ENCODE measurements at regions not wholly inside any gene's neighbourhood (a gene's known extent, or its start where the extent isn't known, plus 50 kb on each side); places are given as distances from the start of the nearest gene placed in this dataset.

DNA sequence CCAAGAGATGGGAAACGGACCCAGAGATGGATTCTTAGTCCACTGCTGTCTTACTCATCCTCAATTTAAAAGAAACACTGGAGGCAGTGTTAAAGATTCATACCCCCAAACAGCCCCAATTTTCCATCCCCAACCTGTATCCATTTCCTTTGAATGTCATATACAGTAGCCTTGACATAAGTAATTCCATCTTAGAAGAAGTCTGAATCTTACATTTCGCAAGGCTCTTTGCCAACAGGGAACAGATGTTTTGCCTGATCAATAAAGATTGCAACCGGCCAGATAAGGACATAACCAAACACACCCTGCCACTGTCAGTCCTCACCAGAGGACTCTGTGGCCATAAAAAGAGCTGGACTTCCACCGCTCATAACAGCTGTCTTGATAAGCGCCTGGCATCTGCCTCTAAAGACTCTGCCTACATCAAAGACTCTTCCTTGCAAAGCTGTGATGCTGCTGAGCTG is 59.0 kb upstream of the MED9 start (continued):
- TF ChIP-seq BHLHE40 (IDR thresholded peaks at IDR 0.05; ENCODE audit: low read length) (no peak), MAFK (IDR thresholded peaks at IDR 0.05; ENCODE audit: low read length) (no peak), U2AF1 (optimal IDR thresholded peaks at IDR 0.05; ENCODE audit: low read depth, low read length) (no peak), HMGN3 (IDR thresholded peaks at IDR 0.05; ENCODE audit: borderline replicate concordance, extremely low read depth, insufficient read length, low read depth, low read length) (no peak), BRF1 (IDR thresholded peaks at IDR 0.05; ENCODE audit: borderline replicate concordance, extremely low read depth, insufficient read length) (no peak), POU5F1 (IDR thresholded peaks at IDR 0.05; ENCODE audit: borderline replicate concordance, low read depth, low read length, partially characterized antibody) (no peak), PCBP2 (IDR thresholded peaks at IDR 0.05; ENCODE audit: low read depth, low read length, poor library complexity, severe bottlenecking) (no peak), STAG1 (CRISPR knock-in tag; IDR thresholded peaks at IDR 0.05; ENCODE audit: borderline replicate concordance) (no peak), CBX2 (IDR thresholded peaks at IDR 0.05; ENCODE audit: insufficient read depth, low read length, poor library complexity, severe bottlenecking) (no peak), ZNF197 (CRISPR knock-in tag; IDR thresholded peaks at IDR 0.05; ENCODE audit: low read depth) (peak; percentile 91), CBFA2T3 (IDR thresholded peaks at IDR 0.05) (peak; percentile 93)
- TF ChIP-seq, protein P1, sequence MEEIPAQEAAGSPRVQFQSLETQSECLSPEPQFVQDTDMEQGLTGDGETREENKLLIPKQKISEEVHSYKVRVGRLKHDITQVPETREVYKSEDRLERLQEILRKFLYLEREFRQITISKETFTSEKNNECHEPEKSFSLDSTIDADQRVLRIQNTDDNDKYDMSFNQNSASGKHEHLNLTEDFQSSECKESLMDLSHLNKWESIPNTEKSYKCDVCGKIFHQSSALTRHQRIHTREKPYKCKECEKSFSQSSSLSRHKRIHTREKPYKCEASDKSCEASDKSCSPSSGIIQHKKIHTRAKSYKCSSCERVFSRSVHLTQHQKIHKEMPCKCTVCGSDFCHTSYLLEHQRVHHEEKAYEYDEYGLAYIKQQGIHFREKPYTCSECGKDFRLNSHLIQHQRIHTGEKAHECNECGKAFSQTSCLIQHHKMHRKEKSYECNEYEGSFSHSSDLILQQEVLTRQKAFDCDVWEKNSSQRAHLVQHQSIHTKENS (CRISPR knock-in tag; IDR thresholded peaks at IDR 0.05) = no peak
- TF ChIP-seq, protein P2, sequence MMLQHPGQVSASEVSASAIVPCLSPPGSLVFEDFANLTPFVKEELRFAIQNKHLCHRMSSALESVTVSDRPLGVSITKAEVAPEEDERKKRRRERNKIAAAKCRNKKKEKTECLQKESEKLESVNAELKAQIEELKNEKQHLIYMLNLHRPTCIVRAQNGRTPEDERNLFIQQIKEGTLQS (IDR thresholded peaks at IDR 0.05) = no peak
- TF ChIP-seq, protein P2 (CRISPR knock-in tag; conservative IDR thresholded peaks at IDR 0.05) = no peak
- TF ChIP-seq, protein P3, sequence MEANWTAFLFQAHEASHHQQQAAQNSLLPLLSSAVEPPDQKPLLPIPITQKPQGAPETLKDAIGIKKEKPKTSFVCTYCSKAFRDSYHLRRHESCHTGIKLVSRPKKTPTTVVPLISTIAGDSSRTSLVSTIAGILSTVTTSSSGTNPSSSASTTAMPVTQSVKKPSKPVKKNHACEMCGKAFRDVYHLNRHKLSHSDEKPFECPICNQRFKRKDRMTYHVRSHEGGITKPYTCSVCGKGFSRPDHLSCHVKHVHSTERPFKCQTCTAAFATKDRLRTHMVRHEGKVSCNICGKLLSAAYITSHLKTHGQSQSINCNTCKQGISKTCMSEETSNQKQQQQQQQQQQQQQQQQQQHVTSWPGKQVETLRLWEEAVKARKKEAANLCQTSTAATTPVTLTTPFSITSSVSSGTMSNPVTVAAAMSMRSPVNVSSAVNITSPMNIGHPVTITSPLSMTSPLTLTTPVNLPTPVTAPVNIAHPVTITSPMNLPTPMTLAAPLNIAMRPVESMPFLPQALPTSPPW (CRISPR knock-in tag; IDR thresholded peaks at IDR 0.05) = no peak
- TF ChIP-seq, protein P4, sequence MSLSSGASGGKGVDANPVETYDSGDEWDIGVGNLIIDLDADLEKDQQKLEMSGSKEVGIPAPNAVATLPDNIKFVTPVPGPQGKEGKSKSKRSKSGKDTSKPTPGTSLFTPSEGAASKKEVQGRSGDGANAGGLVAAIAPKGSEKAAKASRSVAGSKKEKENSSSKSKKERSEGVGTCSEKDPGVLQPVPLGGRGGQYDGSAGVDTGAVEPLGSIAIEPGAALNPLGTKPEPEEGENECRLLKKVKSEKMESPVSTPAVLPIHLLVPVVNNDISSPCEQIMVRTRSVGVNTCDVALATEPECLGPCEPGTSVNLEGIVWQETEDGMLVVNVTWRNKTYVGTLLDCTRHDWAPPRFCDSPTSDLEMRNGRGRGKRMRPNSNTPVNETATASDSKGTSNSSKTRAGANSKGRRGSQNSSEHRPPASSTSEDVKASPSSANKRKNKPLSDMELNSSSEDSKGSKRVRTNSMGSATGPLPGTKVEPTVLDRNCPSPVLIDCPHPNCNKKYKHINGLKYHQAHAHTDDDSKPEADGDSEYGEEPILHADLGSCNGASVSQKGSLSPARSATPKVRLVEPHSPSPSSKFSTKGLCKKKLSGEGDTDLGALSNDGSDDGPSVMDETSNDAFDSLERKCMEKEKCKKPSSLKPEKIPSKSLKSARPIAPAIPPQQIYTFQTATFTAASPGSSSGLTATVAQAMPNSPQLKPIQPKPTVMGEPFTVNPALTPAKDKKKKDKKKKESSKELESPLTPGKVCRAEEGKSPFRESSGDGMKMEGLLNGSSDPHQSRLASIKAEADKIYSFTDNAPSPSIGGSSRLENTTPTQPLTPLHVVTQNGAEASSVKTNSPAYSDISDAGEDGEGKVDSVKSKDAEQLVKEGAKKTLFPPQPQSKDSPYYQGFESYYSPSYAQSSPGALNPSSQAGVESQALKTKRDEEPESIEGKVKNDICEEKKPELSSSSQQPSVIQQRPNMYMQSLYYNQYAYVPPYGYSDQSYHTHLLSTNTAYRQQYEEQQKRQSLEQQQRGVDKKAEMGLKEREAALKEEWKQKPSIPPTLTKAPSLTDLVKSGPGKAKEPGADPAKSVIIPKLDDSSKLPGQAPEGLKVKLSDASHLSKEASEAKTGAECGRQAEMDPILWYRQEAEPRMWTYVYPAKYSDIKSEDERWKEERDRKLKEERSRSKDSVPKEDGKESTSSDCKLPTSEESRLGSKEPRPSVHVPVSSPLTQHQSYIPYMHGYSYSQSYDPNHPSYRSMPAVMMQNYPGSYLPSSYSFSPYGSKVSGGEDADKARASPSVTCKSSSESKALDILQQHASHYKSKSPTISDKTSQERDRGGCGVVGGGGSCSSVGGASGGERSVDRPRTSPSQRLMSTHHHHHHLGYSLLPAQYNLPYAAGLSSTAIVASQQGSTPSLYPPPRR (CRISPR knock-in tag; IDR thresholded peaks at IDR 0.05; ENCODE audit: borderline replicate concordance) = no peak
